Caco-2 (cell line): ENCODE measurements at regions not wholly inside any gene's neighbourhood (a gene's known extent, or its start where the extent isn't known, plus 50 kb on each side); places are given as distances from the start of the nearest gene placed in this dataset.

Experiments used
- BruUV-seq: library from RNA; stranded (reverse); fragments of 400-500 nt; replicated peaks from 2 replicates; lab custom pipeline; 2021; lab: Mats Ljungman, UMichigan
- CTCF ChIA-PET: fragments of 300-600 bp; sonication (Branson Sonifier 250); formaldehyde crosslinking; loops from one replicate; lab custom pipeline; 2022; ENCODE audit warnings: antibody characterized with exemption; lab: Charles Lee
- POLR2A ChIA-PET: fragments of 300-600 bp; sonication (Branson Sonifier 250); formaldehyde crosslinking; loops from one replicate; lab custom pipeline; 2022; ENCODE audit warnings: antibody characterized with exemption; lab: Charles Lee
- DNase-seq, 2 experiments: peaks; one replicate each; pipeline versions ENCODE4 v3.0.0 to v3.0.0-alpha.2; 2020 to 2022
- H3K27me3 ChIP-seq: replicated peaks from 2 replicates; pipeline ENCODE4 v1.6.0; 2011; ENCODE audit warnings: low read length; ENCODE audit not compliant: control insufficient read depth, insufficient read depth
- H3K36me3 ChIP-seq: 2 replicates; pipeline ENCODE4 v1.5.1; 2011; ENCODE audit warnings: low read length; ENCODE audit not compliant: control insufficient read depth, insufficient read depth
- H3K4me1 ChIP-seq: fragments of 250-450 bp; sonication (Bioruptor Pico); 2 replicates; pipeline ENCODE4 v1.5.1; 2020; ENCODE audit warnings: mild to moderate bottlenecking
- H3K4me3 ChIP-seq: 2 replicates; pipeline ENCODE4 v1.5.1; 2011; ENCODE audit warnings: low read depth, mild to moderate bottlenecking, control low read depth, low read length
- H3K9me3 ChIP-seq: fragments of 250-450 bp; sonication (Bioruptor Pico); 2 replicates; pipeline ENCODE4 v1.5.1; 2020; ENCODE audit warnings: mild to moderate bottlenecking, moderate library complexity
- H3K27ac Mint-ChIP-seq: one replicate; pipeline ENCODE4 v1.8.0; 2022; ENCODE audit warnings: mixed read lengths; ENCODE audit not compliant: unreplicated experiment
- H3K27me3 Mint-ChIP-seq: one replicate; pipeline ENCODE4 v1.8.0; 2022; ENCODE audit warnings: mixed read lengths; ENCODE audit not compliant: insufficient read depth, unreplicated experiment
- H3K36me3 Mint-ChIP-seq: one replicate; pipeline ENCODE4 v1.8.0; 2022; ENCODE audit warnings: mild to moderate bottlenecking, mixed read lengths; ENCODE audit not compliant: insufficient read depth, unreplicated experiment
- H3K4me1 Mint-ChIP-seq: one replicate; pipeline ENCODE4 v1.8.0; 2022; ENCODE audit warnings: low read depth, mixed read lengths; ENCODE audit not compliant: unreplicated experiment
- H3K4me3 Mint-ChIP-seq: one replicate; pipeline ENCODE4 v1.8.0; 2022; ENCODE audit warnings: mild to moderate bottlenecking, moderate library complexity, mixed read lengths; ENCODE audit not compliant: unreplicated experiment
- H3K9me3 Mint-ChIP-seq: one replicate; pipeline ENCODE4 v1.8.0; 2022; ENCODE audit warnings: mixed read lengths; ENCODE audit not compliant: unreplicated experiment
- CTCF ChIP-seq, 2 experiments: fragments of 200-600 bp in 1 of 2; IDR thresholded peaks; 1 replicate in 1 of 2; 2 replicates in 1 of 2; pipeline versions ENCODE4 v1.5.1 to v1.8.0; 2011 to 2022; ENCODE audit warnings: antibody characterized with exemption in 1 of 2, control low read depth in 1 of 2, inconsistent platforms in 1 of 2, low read depth in 1 of 2, low read length in 1 of 2, mild to moderate bottlenecking in 1 of 2, moderate library complexity in 1 of 2; ENCODE audit not compliant: insufficient read depth in 1 of 2, severe bottlenecking in 1 of 2, unreplicated experiment in 1 of 2
- intact Hi-C: fragments of 100-400 bp; cut with micrococcal nuclease; formaldehyde crosslinking; loops from one replicate; pipeline ENCODE4 v1.10.0; 2022; ENCODE audit not compliant: unreplicated experiment

DNA sequence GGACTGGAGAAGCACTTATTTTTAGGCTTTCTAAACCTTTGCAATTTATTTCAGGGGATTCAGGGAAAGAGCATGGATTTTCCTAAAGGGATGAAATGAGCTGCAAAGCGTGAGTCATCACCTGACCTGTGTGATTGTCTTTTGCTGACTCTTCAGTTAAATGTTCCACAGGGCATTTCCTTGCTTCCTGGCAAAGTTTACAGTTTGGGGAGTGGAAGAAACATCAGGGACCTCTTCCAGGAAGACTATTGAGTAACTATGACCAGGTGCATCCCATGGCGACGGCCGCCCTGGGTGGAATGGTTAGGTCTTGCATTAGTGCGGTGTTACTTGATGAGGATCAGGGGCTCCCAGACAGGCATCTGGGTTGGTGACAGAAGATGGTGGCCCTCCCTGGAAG lies 79.5 kb upstream of the SIPA1L2 start:
- POLR2A ChIA-PET = no interaction called here
- CTCF ChIA-PET = no interaction called here

DNA sequence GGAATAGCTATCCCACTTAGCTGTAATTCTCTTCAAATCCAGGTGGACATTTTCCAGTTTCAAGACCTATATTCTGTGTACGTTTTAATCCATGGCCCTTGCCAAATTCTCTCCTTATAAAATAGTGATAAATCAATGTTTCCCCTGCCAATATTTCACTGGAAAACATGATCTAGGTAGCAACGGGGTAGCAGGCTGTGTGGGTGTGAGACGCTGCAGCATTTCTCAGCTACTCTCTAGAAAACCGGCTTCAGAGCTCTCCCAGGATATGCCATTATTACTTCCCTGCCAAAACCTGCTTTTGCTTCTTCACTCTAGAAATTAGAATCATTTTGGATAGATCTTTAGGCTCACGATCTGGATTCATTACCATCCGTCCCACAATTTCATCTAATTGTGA lies 82.1 kb upstream of the SIPA1L2 start:
- H3K4me1 ChIP-seq = no peaks in the 10 kb centered on the region
- no peaks in the 10 kb centered on the region for H3K27me3 Mint-ChIP-seq
- H3K4me3 Mint-ChIP-seq = no peak overlapping the region
- H3K9me3 ChIP-seq = no peaks in the 10 kb centered on the region
- H3K4me3 ChIP-seq = no peak overlapping the region
- CTCF ChIA-PET = no interaction called here
- H3K36me3 ChIP-seq = no peaks in the 10 kb centered on the region
- POLR2A ChIA-PET = no interaction called here
- H3K4me1 Mint-ChIP-seq = no peaks in the 10 kb centered on the region
- H3K27ac Mint-ChIP-seq = no peak overlapping the region
- intact Hi-C loops = no loop called here
- no TSS peak for BruUV-seq
- H3K36me3 Mint-ChIP-seq = no peaks in the 10 kb centered on the region
- peaks cover 3% of the 10 kb centered on the region for H3K9me3 Mint-ChIP-seq
- H3K27me3 ChIP-seq = no peaks in the 10 kb centered on the region
- DNase-seq = no peak
- no peak for TF ChIP-seq CTCF (IDR thresholded peaks at IDR 0.05; ENCODE audit: insufficient read depth in 1 of 2, low read depth in 1 of 2, low read length in 1 of 2, severe bottlenecking in 1 of 2, unreplicated experiment in 1 of 2)

More for the DNA sequence above, 79.5 kb upstream of the SIPA1L2 start:
- H3K4me1 ChIP-seq = peaks cover 8% of the 10 kb centered on the region
- no peaks in the 10 kb centered on the region for H3K27me3 ChIP-seq
- Mint-ChIP-seq H3K27ac (no peak overlapping the region), H3K4me1 (peaks cover 10% of the 10 kb centered on the region), H3K36me3 (no peaks in the 10 kb centered on the region), H3K4me3 (no peak overlapping the region), H3K9me3 (no peaks in the 10 kb centered on the region), H3K27me3 (no peaks in the 10 kb centered on the region)
- H3K4me3 ChIP-seq = no peak overlapping the region
- TF ChIP-seq CTCF (IDR thresholded peaks at IDR 0.05; ENCODE audit: insufficient read depth in 1 of 2, low read depth in 1 of 2, low read length in 1 of 2, severe bottlenecking in 1 of 2, unreplicated experiment in 1 of 2) = no peak
- DNase-seq = no peak
- no peaks in the 10 kb centered on the region for H3K36me3 ChIP-seq
- no TSS peak for BruUV-seq
- intact Hi-C loops = no loop called here
- H3K9me3 ChIP-seq = no peaks in the 10 kb centered on the region

GRCh38 chr1:232713785-232714184 lies 83.9 kb upstream of the SIPA1L2 start:
- ChIA-PET POLR2A (no interaction called here), CTCF (no interaction called here)
- intact Hi-C loops = no loop called here
- no peaks in the 10 kb centered on the region for H3K27me3 Mint-ChIP-seq
- H3K27ac Mint-ChIP-seq = no peak overlapping the region
- DNase-seq = no peak
- Histone ChIP-seq H3K4me1 (no peaks in the 10 kb centered on the region), H3K27me3 (no peaks in the 10 kb centered on the region), H3K4me3 (no peak overlapping the region), H3K9me3 (0 out of 2 replicates have a peak, but pooled peaks cover 3% of the 10 kb centered on the region), H3K36me3 (no peaks in the 10 kb centered on the region)
- TF ChIP-seq CTCF (IDR thresholded peaks at IDR 0.05; ENCODE audit: insufficient read depth in 1 of 2, low read depth in 1 of 2, low read length in 1 of 2, severe bottlenecking in 1 of 2, unreplicated experiment in 1 of 2) = no peak
- H3K4me3 Mint-ChIP-seq = no peak overlapping the region
- BruUV-seq = no TSS peak
- H3K4me1 Mint-ChIP-seq = no peaks in the 10 kb centered on the region
- peaks cover 21% of the 10 kb centered on the region for H3K9me3 Mint-ChIP-seq
- no peaks in the 10 kb centered on the region for H3K36me3 Mint-ChIP-seq
